ENCODE measurements at regions not wholly inside any gene's neighbourhood (a gene's known extent, or its start where the extent isn't known, plus 50 kb on each side); places are given as distances from the start of the nearest gene placed in this dataset.

DNA sequence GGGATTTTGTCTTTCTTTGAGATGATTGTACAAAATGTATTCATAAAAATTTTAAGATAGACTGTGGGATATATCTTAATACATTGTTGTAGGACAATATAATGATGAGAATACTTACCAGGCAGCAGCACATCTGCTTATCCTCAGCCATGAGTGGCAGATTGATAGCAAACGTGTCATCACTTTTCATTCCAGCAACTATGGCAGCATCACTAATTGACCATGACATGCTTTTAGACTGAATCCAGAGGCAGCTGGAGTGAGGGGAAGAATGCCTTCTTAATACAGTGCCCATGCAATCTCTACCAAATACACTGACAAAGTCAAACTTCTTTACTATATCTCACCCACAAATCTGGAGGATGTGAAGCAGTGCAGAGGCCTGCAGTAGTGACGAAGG, 755.2 kb upstream of the RAG2 start:
- no peak for ATAC-seq
- 0% methylated on average over 2 of the region's 2 CpGs for WGBS (ENCODE audit: missing lambda C conversion rate)
- TF ChIP-seq HOXA7 (CRISPR knock-in tag; IDR thresholded peaks at IDR 0.05) (no peak), HMGXB4 (CRISPR knock-in tag; IDR thresholded peaks at IDR 0.05; ENCODE audit: borderline replicate concordance) (no peak)

DNA sequence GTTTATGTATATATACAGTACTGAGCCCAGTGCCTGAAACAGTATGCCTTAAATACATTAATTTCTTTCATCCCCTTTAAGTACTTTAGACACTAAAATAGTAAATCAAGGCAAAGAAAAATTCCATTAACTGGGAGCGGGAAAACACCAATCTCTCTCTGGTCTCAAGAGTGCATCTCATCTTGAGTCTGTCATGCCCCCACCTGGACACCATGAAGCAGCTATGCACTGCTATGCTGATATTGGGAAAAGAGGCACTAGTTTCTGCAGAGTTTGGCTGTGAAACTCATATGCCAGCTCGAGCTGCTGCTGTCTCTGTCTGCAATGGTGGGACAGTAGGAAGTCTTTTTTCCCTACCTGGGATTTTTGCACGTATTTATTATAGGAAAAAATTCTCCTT, 754.4 kb upstream of the RAG2 start:
- no peak overlapping the region for H3K27ac ChIP-seq
- ATAC-seq (no peak), FAIRE-seq (no peak), DNase-seq (ENCODE audit: low read depth in 1 of 2, low spot score in 1 of 2) (no peak)
- H3K4me1 ChIP-seq: no peaks in the 10 kb centered on the region
- CTCF ChIA-PET: no interaction called here
- peaks cover 6% of the 10 kb centered on the region for H3K9me3 ChIP-seq
- 2% methylated on average over 3 of the region's 3 CpGs for WGBS (ENCODE audit: missing lambda C conversion rate)
- POLR2A ChIA-PET: no interaction called here
- H3K4me2 ChIP-seq: no peak overlapping the region
- no peak for TF ChIP-seq CEBPB (IDR thresholded peaks at IDR 0.05)
- TF ChIP-seq, protein P1, sequence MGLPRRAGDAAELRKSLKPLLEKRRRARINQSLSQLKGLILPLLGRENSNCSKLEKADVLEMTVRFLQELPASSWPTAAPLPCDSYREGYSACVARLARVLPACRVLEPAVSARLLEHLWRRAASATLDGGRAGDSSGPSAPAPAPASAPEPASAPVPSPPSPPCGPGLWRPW (IDR thresholded peaks at IDR 0.05): no peak
- TF ChIP-seq POLR2AphosphoS2 (conservative IDR thresholded peaks at IDR 0.05; ENCODE audit: low read length): no peak
- no peak for TF ChIP-seq CHD2 (IDR thresholded peaks at IDR 0.05; ENCODE audit: low read length, partially characterized antibody)
- no peak for TF ChIP-seq NFE2L2 (conservative IDR thresholded peaks at IDR 0.05; ENCODE audit: low read length)
- TF ChIP-seq MYC (IDR thresholded peaks at IDR 0.05; ENCODE audit: borderline replicate concordance, low read length): no peak
- TF ChIP-seq, protein P2, sequence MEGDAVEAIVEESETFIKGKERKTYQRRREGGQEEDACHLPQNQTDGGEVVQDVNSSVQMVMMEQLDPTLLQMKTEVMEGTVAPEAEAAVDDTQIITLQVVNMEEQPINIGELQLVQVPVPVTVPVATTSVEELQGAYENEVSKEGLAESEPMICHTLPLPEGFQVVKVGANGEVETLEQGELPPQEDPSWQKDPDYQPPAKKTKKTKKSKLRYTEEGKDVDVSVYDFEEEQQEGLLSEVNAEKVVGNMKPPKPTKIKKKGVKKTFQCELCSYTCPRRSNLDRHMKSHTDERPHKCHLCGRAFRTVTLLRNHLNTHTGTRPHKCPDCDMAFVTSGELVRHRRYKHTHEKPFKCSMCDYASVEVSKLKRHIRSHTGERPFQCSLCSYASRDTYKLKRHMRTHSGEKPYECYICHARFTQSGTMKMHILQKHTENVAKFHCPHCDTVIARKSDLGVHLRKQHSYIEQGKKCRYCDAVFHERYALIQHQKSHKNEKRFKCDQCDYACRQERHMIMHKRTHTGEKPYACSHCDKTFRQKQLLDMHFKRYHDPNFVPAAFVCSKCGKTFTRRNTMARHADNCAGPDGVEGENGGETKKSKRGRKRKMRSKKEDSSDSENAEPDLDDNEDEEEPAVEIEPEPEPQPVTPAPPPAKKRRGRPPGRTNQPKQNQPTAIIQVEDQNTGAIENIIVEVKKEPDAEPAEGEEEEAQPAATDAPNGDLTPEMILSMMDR (IDR thresholded peaks at IDR 0.05): no peak
- TF ChIP-seq CBX2 (IDR thresholded peaks at IDR 0.05; ENCODE audit: borderline replicate concordance, low read depth): no peak
- TF ChIP-seq ZC3H11A (IDR thresholded peaks at IDR 0.05): no peak
- TF ChIP-seq EHMT2 (IDR thresholded peaks at IDR 0.05; ENCODE audit: low read depth): no peak
- TF ChIP-seq, protein P3, sequence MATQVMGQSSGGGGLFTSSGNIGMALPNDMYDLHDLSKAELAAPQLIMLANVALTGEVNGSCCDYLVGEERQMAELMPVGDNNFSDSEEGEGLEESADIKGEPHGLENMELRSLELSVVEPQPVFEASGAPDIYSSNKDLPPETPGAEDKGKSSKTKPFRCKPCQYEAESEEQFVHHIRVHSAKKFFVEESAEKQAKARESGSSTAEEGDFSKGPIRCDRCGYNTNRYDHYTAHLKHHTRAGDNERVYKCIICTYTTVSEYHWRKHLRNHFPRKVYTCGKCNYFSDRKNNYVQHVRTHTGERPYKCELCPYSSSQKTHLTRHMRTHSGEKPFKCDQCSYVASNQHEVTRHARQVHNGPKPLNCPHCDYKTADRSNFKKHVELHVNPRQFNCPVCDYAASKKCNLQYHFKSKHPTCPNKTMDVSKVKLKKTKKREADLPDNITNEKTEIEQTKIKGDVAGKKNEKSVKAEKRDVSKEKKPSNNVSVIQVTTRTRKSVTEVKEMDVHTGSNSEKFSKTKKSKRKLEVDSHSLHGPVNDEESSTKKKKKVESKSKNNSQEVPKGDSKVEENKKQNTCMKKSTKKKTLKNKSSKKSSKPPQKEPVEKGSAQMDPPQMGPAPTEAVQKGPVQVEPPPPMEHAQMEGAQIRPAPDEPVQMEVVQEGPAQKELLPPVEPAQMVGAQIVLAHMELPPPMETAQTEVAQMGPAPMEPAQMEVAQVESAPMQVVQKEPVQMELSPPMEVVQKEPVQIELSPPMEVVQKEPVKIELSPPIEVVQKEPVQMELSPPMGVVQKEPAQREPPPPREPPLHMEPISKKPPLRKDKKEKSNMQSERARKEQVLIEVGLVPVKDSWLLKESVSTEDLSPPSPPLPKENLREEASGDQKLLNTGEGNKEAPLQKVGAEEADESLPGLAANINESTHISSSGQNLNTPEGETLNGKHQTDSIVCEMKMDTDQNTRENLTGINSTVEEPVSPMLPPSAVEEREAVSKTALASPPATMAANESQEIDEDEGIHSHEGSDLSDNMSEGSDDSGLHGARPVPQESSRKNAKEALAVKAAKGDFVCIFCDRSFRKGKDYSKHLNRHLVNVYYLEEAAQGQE (IDR thresholded peaks at IDR 0.05): no peak
- TF ChIP-seq PBX3 (IDR thresholded peaks at IDR 0.05): no peak
- TF ChIP-seq ESRRA (IDR thresholded peaks at IDR 0.05; ENCODE audit: borderline replicate concordance, low read length): no peak
- TF ChIP-seq, protein P4, sequence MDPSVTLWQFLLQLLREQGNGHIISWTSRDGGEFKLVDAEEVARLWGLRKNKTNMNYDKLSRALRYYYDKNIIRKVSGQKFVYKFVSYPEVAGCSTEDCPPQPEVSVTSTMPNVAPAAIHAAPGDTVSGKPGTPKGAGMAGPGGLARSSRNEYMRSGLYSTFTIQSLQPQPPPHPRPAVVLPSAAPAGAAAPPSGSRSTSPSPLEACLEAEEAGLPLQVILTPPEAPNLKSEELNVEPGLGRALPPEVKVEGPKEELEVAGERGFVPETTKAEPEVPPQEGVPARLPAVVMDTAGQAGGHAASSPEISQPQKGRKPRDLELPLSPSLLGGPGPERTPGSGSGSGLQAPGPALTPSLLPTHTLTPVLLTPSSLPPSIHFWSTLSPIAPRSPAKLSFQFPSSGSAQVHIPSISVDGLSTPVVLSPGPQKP (IDR thresholded peaks at IDR 0.05; ENCODE audit: low read depth, low read length): no peak
- no peak for TF ChIP-seq RARB (CRISPR knock-in tag; IDR thresholded peaks at IDR 0.05)
- no peak for TF ChIP-seq NR3C1 (IDR thresholded peaks at IDR 0.05)
- TF ChIP-seq POLR2A (IDR thresholded peaks at IDR 0.05; ENCODE audit: low read length): no peak
- no peak overlapping the region for H3K4me3 ChIP-seq

More for the DNA sequence above, 755.2 kb upstream of the RAG2 start:
- CTCF ChIA-PET: interaction anchor here (0.9 kb wide), 1 partner anchor 25 kb away, joined by 3 read pairs; no protein-coding TSS in a partner anchor
- Histone ChIP-seq H3K4me3 (no peak overlapping the region), H3K9me3 (peaks cover 6% of the 10 kb centered on the region), H3K4me1 (no peaks in the 10 kb centered on the region), H3K27ac (no peak overlapping the region), H3K4me2 (no peak overlapping the region)
- POLR2A ChIA-PET: no interaction called here
- no peak for DNase-seq (ENCODE audit: low read depth in 1 of 2, low spot score in 1 of 2)
- no peak for FAIRE-seq
